ENCODE measurements at regions not wholly inside any gene's neighbourhood (a gene's known extent, or its start where the extent isn't known, plus 50 kb on each side); places are given as distances from the start of the nearest gene placed in this dataset.

- TF ChIP-seq, protein P1, sequence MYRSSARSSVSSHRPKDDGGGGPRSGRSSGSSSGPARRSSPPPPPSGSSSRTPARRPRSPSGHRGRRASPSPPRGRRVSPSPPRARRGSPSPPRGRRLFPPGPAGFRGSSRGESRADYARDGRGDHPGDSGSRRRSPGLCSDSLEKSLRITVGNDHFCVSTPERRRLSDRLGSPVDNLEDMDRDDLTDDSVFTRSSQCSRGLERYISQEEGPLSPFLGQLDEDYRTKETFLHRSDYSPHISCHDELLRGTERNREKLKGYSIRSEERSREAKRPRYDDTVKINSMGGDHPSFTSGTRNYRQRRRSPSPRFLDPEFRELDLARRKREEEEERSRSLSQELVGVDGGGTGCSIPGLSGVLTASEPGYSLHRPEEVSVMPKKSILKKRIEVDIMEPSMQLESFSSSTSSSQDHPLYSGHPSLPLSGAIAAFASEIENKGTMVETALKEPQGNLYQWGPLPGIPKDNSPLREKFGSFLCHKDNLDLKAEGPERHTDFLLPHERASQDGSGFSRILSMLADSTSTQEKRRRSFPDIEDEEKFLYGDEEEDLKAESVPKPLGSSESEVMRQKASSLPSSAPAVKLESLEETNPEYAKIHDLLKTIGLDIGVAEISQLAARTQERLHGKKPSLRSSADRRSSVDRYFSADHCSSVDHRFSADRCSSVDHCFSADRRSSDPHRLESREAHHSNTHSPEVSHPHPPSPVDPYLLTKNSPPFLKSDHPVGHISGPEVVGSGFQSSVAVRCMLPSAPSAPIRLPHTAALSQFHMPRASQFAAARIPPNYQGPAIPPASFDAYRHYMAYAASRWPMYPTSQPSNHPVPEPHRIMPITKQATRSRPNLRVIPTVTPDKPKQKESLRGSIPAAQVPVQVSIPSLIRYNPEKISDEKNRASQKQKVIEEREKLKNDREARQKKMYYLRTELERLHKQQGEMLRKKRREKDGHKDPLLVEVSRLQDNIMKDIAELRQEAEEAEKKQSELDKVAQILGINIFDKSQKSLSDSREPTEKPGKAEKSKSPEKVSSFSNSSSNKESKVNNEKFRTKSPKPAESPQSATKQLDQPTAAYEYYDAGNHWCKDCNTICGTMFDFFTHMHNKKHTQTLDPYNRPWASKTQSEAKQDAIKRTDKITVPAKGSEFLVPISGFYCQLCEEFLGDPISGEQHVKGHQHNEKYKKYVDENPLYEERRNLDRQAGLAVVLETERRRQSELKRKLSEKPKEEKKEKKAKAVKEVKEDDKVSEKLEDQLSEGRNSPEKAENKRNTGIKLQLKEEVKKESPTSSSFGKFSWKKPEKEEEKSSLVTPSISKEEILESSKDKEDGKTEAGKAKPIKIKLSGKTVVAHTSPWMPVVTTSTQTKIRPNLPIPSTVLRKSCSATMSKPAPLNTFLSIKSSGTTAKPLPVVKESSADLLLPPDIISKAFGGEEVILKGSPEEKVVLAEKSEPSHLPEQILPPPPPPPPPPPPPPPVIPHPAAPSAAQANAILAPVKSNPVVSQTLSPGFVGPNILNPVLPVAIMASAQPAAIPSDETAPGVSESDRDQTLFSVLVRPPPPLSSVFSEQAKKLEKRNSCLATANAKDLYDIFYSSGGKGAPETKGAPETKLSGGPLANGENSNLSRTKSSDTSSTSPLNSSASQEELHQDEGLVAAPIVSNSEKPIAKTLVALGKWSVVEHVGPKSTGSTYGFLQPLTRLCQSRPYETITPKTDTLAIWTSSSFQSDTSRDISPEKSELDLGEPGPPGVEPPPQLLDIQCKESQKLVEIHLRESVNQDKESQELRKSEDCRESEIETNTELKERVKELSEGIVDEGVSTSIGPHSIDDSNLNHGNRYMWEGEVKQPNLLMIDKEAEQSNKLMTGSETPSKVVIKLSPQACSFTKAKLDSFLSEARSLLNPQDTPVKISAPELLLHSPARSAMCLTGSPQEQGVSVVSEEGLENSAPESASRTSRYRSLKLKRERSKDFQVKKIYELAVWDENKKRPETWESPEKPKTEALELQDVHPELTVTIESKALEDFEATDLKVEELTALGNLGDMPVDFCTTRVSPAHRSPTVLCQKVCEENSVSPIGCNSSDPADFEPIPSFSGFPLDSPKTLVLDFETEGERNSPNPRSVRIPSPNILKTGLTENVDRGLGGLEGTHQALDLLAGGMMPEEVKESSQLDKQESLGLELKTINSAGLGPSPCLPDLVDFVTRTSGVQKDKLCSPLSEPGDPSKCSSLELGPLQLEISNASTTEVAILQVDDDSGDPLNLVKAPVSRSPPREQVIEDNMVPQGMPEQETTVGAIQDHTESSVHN (IDR thresholded peaks at IDR 0.05; ENCODE audit: borderline replicate concordance in 1 of 2, low read depth in 1 of 2) = no peak
- TF ChIP-seq, protein P2, sequence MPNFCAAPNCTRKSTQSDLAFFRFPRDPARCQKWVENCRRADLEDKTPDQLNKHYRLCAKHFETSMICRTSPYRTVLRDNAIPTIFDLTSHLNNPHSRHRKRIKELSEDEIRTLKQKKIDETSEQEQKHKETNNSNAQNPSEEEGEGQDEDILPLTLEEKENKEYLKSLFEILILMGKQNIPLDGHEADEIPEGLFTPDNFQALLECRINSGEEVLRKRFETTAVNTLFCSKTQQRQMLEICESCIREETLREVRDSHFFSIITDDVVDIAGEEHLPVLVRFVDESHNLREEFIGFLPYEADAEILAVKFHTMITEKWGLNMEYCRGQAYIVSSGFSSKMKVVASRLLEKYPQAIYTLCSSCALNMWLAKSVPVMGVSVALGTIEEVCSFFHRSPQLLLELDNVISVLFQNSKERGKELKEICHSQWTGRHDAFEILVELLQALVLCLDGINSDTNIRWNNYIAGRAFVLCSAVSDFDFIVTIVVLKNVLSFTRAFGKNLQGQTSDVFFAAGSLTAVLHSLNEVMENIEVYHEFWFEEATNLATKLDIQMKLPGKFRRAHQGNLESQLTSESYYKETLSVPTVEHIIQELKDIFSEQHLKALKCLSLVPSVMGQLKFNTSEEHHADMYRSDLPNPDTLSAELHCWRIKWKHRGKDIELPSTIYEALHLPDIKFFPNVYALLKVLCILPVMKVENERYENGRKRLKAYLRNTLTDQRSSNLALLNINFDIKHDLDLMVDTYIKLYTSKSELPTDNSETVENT (CRISPR knock-in tag; IDR thresholded peaks at IDR 0.05) = no peak
- no peak for TF ChIP-seq OTX1 (CRISPR knock-in tag; IDR thresholded peaks at IDR 0.05)
Measured at GRCh38 chr3:165522386-165522785, 314.8 kb downstream of the BCHE start (continued).
